ENCODE measurements at regions not wholly inside any gene's neighbourhood (a gene's known extent, or its start where the extent isn't known, plus 50 kb on each side); places are given as distances from the start of the nearest gene placed in this dataset.

- DNase-seq (ENCODE audit: low read depth in 2 of 2), result no peak
Measured at GRCh38 chr5:159819591-159820411, 96.5 kb upstream of the ADRA1B start.

DNA sequence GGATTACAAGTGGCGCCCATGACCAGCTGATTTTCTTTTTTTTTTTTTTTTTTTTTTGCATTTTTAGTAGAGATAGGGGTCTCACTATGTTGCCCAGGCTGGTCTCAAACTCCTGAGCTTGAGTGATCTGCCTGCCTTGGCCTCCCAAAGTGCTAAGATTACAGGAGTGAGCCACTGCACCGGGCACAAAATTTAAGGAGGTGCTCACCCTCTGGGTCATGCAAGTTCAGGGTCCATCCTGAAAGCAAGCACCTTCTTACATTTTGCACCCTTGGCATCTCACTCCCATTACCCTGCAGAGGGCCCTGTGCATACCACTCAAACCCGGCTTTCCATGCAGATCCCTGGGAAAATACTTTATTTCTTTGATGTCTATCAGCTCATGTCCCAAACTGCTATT lies 95.6 kb upstream of the ADRA1B start:
- DNase-seq (ENCODE audit: low read depth in 2 of 2), result no peak

- DNase-seq (ENCODE audit: low read depth in 2 of 2), result no peak
Measured at GRCh38 chr5:159821461-159821940, 94.8 kb upstream of the ADRA1B start.

GRCh38 chr5:159824188-159825161 lies 91.8 kb upstream of the ADRA1B start:
- DNase-seq (ENCODE audit: low read depth in 2 of 2), result no peak

DNA sequence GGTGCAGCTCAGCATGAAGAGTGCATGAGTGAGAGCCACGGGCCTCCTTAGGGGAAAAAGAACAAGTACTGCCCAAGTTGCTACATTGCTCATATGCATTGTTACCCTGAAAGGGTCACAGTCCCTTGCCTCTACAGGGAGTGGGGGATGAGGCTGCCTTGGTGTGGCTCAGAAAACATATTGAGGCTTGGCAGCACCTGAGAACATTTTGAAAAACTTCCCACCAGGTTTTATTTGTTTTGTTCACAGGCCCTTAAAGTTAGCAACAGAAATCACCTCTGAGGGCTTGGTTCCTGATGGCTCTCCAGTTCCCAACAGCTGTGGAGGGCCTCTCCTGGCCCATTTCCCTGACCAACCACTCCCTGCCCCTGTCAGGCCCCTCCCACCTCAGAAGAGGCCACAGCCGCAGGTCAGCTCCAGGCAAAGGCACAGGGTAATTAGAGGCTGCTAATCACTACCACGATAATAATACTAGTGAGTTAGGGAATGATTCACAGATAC lies 90.7 kb upstream of the ADRA1B start:
- no peak for DNase-seq (ENCODE audit: low read depth in 2 of 2)

DNA sequence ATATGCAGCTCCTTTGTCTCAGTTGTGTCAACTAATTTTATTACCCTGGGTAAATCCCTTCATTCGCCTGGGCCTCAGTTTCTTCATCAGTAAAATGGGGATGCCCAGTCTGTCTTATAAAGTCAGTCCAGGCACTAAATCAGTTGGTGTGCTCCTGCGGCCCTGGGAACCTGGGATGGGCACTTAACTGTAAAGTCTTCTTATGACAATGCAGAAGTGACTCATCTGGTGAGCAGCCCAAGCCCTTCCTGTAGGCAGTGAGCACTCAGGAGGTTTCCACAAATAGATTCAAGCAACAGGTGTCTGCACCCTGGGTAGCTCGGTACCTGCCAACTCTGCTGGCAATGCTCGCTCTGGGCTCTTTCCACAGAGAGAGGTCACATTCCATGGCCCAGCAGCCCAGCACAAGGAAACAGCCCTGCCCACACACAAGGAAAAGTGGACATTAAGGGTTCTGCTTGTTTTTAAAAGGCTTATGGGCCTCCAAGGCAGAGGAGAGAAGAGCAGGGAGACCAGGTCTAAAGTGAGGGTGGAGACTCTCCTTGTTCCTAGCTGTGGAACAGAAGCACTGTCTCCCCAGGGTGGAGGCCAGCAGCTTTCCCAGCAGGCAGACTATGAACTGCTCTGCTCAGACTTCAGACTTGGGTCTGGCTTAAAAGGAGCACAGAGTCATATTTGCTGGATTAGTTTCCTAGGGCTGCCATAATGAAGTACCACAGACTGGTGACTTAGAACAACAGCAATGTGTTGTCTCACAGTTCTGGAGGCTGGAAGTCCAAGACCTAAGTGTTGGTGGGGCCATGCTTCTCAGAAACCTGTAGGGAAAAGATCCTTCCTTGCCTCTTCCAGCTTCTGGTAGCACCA lies 89.7 kb upstream of the ADRA1B start:
- no peak for DNase-seq (ENCODE audit: low read depth in 2 of 2)

- DNase-seq (ENCODE audit: low read depth in 2 of 2), result no peak
Measured at GRCh38 chr5:159827861-159828260, 88.4 kb upstream of the ADRA1B start.

DNA sequence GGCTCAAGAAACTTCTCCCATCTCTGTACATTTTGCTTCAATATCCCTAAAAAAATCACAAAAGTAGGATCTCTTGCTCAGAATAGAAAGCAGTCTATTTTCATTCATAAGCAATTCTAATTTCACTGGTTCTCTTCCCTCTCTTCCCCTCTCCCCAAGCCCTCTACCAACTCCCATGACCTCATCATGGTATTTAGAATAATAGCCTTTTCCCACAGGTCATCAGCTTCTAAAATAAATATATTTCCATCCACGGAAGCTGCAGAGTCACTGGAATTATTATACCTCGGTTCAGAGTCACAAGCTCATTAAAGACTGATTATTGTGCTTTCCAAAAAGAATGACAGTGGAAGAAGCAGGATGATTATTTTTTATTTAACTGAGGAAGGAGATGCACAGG lies 84.2 kb upstream of the ADRA1B start:
- DNase-seq (ENCODE audit: low read depth in 2 of 2), result no peak

DNA sequence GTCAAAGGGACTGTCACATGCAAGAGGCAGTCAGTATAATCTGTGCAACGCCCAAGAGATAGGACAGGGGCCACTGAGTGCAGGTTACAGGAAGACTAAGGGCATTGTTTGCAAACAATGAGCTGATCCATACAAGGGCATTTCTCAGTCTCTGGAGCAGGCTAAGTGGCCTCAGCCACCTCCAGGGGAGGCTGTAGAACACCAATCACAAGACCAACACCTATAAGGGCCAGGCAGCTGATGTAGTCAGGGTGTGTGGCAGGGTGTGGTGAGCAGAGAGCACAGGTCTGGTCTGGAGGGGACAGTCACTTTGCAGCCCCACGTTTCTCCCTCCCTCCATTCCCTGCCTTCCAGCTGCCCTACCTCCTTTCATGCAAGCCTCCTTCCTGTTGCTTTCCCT lies 83.2 kb upstream of the ADRA1B start:
- DNase-seq (ENCODE audit: low read depth in 2 of 2), result no peak

GRCh38 chr5:159833846-159834245 lies 82.4 kb upstream of the ADRA1B start:
- no peak for DNase-seq (ENCODE audit: low read depth in 2 of 2)

GRCh38 chr5:159835548-159835947 lies 80.7 kb upstream of the ADRA1B start:
- no peak for DNase-seq (ENCODE audit: low read depth in 2 of 2)

GRCh38 chr5:159836691-159837090 lies 79.6 kb upstream of the ADRA1B start:
- DNase-seq (ENCODE audit: low read depth in 2 of 2), result no peak

- no peak for DNase-seq (ENCODE audit: low read depth in 2 of 2)
Measured at GRCh38 chr5:159837860-159838259, 78.4 kb upstream of the ADRA1B start.

GRCh38 chr5:159838551-159839222 lies 77.6 kb upstream of the ADRA1B start:
- DNase-seq (ENCODE audit: low read depth in 2 of 2), result no peak

- no peak for DNase-seq (ENCODE audit: low read depth in 2 of 2)
Measured at GRCh38 chr5:159844267-159845121, 71.8 kb upstream of the ADRA1B start.

- DNase-seq (ENCODE audit: low read depth in 2 of 2), result no peak
Measured at GRCh38 chr5:159849437-159850083, 66.7 kb upstream of the ADRA1B start.

DNA sequence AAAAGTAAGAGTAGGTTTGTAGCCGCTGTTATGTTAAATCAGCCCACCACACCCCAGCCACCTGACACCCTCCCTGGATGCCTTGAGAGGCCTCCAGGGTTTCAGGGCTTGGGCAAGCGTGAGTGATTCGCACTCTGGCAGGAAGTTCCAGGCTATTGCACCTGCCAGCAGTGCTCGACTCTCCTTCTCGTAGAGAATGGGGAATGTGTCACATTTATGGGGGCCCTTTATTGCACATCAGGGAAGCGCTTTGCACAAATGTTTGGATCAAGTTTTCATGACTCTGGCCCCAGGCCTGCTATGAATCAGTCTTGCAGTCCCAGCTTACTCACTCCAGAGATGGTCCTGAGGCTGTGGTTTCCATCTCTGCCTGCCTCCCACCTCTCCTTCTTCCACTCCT lies 66.1 kb upstream of the ADRA1B start:
- no peak for DNase-seq (ENCODE audit: low read depth in 2 of 2)

- no peak for DNase-seq (ENCODE audit: low read depth in 2 of 2)
Measured at GRCh38 chr5:159851053-159851452, 65.2 kb upstream of the ADRA1B start.

- no peak for DNase-seq (ENCODE audit: low read depth in 2 of 2)
Measured at GRCh38 chr5:159854916-159855315, 61.4 kb upstream of the ADRA1B start.

Data from stimulated activated CD4-positive, alpha-beta T cell treated with anti-CD3 and anti-CD28 coated beads, Interleukin-1b, Interleukin-23, amount 100 ng/mL, for 1 hour (primary cell).